Naive thymus-derived CD4-positive, alpha-beta T cell (primary cell): ENCODE measurements at regions not wholly inside any gene's neighbourhood (a gene's known extent, or its start where the extent isn't known, plus 50 kb on each side); places are given as distances from the start of the nearest gene placed in this dataset.

ENCODE experiments used
- ATAC-seq: fragments of 150-1000 bp; cut with Tn5 transposase; 2 replicates; pipeline ENCODE4 v1.10.0; 2021; ENCODE audit warnings: mild to moderate bottlenecking, moderate library complexity
- CTCF ChIA-PET: fragments of 350-600 bp; sonication (Branson Sonifier 250); formaldehyde crosslinking; loops from one replicate; lab custom pipeline; 2021; ENCODE audit warnings: antibody characterized with exemption; lab: Charles Lee
- POLR2A ChIA-PET: fragments of 350-600 bp; sonication (Branson Sonifier 250); formaldehyde crosslinking; loops from one replicate; lab custom pipeline; 2021; ENCODE audit warnings: antibody characterized with exemption, inconsistent platforms; lab: Charles Lee
- DNase-seq, 9 donors: peaks; one replicate each; pipeline versions ENCODE4 v3.0.0 to v3.0.0-alpha.2; 2020 to 2022; ENCODE audit warnings: mixed read lengths in 1 of 9
- H3K27ac ChIP-seq: one replicate; pipeline ENCODE4 v1.7.0; 2013; ENCODE audit warnings: mild to moderate bottlenecking, low read depth, low read length, moderate library complexity
- H3K27me3 ChIP-seq, 2 donors: one replicate each; pipeline ENCODE4 v1.7.0; 2013; ENCODE audit warnings: low read length in 2 of 2, mild to moderate bottlenecking in 2 of 2, moderate library complexity in 2 of 2; ENCODE audit not compliant: control insufficient read depth in 2 of 2, insufficient read depth in 2 of 2
- H3K36me3 ChIP-seq, 3 experiments: 1 replicate in 2 of 3; 2 replicates in 1 of 3; pipeline ENCODE4 v1.7.0; 2013; ENCODE audit warnings: low read length in 3 of 3, mild to moderate bottlenecking in 3 of 3, moderate library complexity in 1 of 3; ENCODE audit not compliant: insufficient read depth in 3 of 3, control insufficient read depth in 2 of 3
- H3K4me1 ChIP-seq, 2 donors: one replicate each; pipeline ENCODE4 v1.7.0; 2013; ENCODE audit warnings: low read length in 2 of 2, mild to moderate bottlenecking in 2 of 2, moderate library complexity in 1 of 2; ENCODE audit not compliant: control insufficient read depth in 2 of 2, insufficient read depth in 2 of 2
- H3K4me3 ChIP-seq: 2 replicates; pipeline ENCODE4 v1.7.0; 2013; ENCODE audit warnings: mild to moderate bottlenecking, low read length
- H3K9me3 ChIP-seq, 3 experiments: 1 replicate in 2 of 3; 2 replicates in 1 of 3; pipeline ENCODE4 v1.7.0; 2013; ENCODE audit warnings: low read length in 3 of 3; ENCODE audit not compliant: control insufficient read depth in 2 of 3
- H3K27ac Mint-ChIP-seq, 9 donors: one replicate each; pipeline ENCODE4 v1.8.0; 2020 to 2022; ENCODE audit warnings: mixed read lengths in 9 of 9, mild to moderate bottlenecking in 8 of 9, moderate library complexity in 5 of 9, inconsistent platforms in 2 of 9
- H3K27me3 Mint-ChIP-seq, 5 donors: one replicate each; pipeline ENCODE4 v1.8.0; 2021 to 2022; ENCODE audit warnings: mixed read lengths in 5 of 5, mild to moderate bottlenecking in 1 of 5
- H3K36me3 Mint-ChIP-seq, 5 donors: one replicate each; pipeline ENCODE4 v1.8.0; 2020 to 2022; ENCODE audit warnings: mixed read lengths in 5 of 5, mild to moderate bottlenecking in 3 of 5, inconsistent platforms in 1 of 5
- H3K4me1 Mint-ChIP-seq, 7 donors: one replicate each; pipeline ENCODE4 v1.8.0; 2020 to 2022; ENCODE audit warnings: mixed read lengths in 7 of 7, mild to moderate bottlenecking in 3 of 7, inconsistent platforms in 1 of 7
- H3K4me3 Mint-ChIP-seq, 10 donors: one replicate each; pipeline ENCODE4 v1.8.0; 2020 to 2022; ENCODE audit warnings: mild to moderate bottlenecking in 10 of 10, mixed read lengths in 10 of 10, moderate library complexity in 6 of 10, inconsistent platforms in 2 of 10
- H3K9me3 Mint-ChIP-seq, 11 donors: one replicate each; pipeline ENCODE4 v1.8.0; 2020 to 2022; ENCODE audit warnings: mixed read lengths in 11 of 11, mild to moderate bottlenecking in 4 of 11, inconsistent platforms in 1 of 11, moderate library complexity in 1 of 11
- intact Hi-C, 2 donors: fragments of 100-400 bp; cut with micrococcal nuclease; formaldehyde crosslinking; loops; one replicate each; pipeline ENCODE4 v1.15.1; 2023

DNA sequence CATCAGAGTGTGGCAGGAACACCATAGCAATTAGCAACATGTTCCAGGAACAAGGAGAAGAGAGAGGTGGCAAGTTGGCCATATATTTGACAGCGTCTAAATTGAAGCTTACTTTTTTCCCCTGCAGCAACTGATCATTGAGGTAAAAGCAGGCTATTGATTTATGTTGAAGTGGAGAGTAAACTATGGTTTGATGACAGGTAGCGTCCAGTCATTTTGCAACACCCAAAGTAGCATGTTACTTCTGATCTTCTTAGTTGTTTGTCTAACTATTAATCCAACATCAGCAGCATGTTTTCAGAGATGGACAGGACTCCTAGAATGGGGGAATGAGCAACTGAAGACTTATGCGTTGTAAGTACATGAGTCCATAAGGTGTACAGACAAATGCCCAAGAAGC is 225.8 kb downstream of the ZPLD1 start:
- no peaks in the 10 kb centered on the region for H3K36me3 ChIP-seq
- ChIA-PET POLR2A (no interaction called here), CTCF (no interaction called here)
- no peaks in the 10 kb centered on the region for H3K27me3 ChIP-seq
- intact Hi-C loops: no loop called here
- H3K4me1 Mint-ChIP-seq: no peaks in the 10 kb centered on the region
- ATAC-seq (no peak), DNase-seq (no peak)
- no peak overlapping the region for H3K4me3 ChIP-seq
- no peaks in the 10 kb centered on the region for H3K4me1 ChIP-seq
- no peak overlapping the region for H3K4me3 Mint-ChIP-seq
- H3K9me3 Mint-ChIP-seq: no peaks in the 10 kb centered on the region
- H3K9me3 ChIP-seq: no peaks in the 10 kb centered on the region
- H3K27me3 Mint-ChIP-seq: peaks cover 0 to 29% (median 14%) of the 10 kb centered on the region in 5 donors
- H3K36me3 Mint-ChIP-seq: no peaks in the 10 kb centered on the region
- H3K27ac ChIP-seq: no peak overlapping the region
- H3K27ac Mint-ChIP-seq: no peak overlapping the region

GRCh38 chr3:102661707-102662497 is 227.1 kb downstream of the ZPLD1 start:
- Histone ChIP-seq H3K27ac (no peak overlapping the region), H3K36me3 (no peaks in the 10 kb centered on the region), H3K9me3 (no peaks in the 10 kb centered on the region), H3K4me1 (no peaks in the 10 kb centered on the region), H3K27me3 (no peaks in the 10 kb centered on the region), H3K4me3 (no peak overlapping the region)
- Mint-ChIP-seq H3K4me3 (no peak overlapping the region), H3K9me3 (no peaks in the 10 kb centered on the region), H3K27ac (no peak overlapping the region), H3K27me3 (peaks cover 0 to 28% (median 14%) of the 10 kb centered on the region in 5 donors), H3K36me3 (no peaks in the 10 kb centered on the region), H3K4me1 (no peaks in the 10 kb centered on the region)
- ChIA-PET CTCF (no interaction called here), POLR2A (no interaction called here)
- ATAC-seq (no peak), DNase-seq (no peak)
- intact Hi-C loops: no loop called here

DNA sequence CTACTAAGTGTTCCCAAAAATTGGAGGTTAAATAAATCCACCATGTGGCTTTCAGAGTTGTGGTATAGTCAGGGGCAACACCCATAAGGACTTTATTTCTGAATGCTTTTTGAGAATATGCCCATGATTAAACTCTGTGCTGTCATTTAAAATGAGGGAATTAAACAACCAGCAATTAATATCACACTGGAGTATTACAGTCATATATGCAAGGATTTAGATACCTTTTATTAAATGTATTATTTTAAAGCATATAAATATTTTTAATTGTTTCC is 227.6 kb downstream of the ZPLD1 start:
- no peaks in the 10 kb centered on the region for H3K9me3 Mint-ChIP-seq
- H3K27me3 ChIP-seq: no peaks in the 10 kb centered on the region
- H3K4me3 ChIP-seq: no peak overlapping the region
- H3K36me3 Mint-ChIP-seq: no peaks in the 10 kb centered on the region
- H3K4me1 ChIP-seq: no peaks in the 10 kb centered on the region
- H3K36me3 ChIP-seq: no peaks in the 10 kb centered on the region
- no peak overlapping the region for H3K27ac Mint-ChIP-seq
- no peaks in the 10 kb centered on the region for H3K4me1 Mint-ChIP-seq
- no peak for DNase-seq
- CTCF ChIA-PET: no interaction called here
- no peak for ATAC-seq
- no peaks in the 10 kb centered on the region for H3K9me3 ChIP-seq
- POLR2A ChIA-PET: no interaction called here
- H3K4me3 Mint-ChIP-seq: no peak overlapping the region
- peaks cover 2 to 33% (median 14%) of the 10 kb centered on the region in 5 donors for H3K27me3 Mint-ChIP-seq
- no peak overlapping the region for H3K27ac ChIP-seq
- intact Hi-C loops: no loop called here

DNA sequence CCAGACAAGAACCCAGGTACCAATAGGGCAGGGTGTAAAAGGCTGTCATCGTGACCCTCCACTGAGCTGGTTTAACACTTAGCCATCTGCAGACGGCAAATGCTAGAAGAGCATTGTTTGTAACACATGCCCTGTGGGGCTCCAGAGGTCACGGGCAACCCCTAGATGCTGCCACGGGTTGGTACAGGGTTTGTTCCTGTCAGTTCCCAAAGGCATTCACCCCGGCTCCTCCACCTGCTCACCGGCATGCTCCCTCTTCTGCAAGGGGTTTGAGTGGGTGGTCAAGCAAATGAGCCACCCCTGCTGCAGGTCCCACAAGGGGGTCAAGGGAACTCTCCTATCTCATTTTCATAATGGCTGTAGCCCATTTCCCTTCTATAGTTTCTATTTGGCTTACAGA is 229.3 kb downstream of the ZPLD1 start:
- Histone ChIP-seq H3K36me3 (no peaks in the 10 kb centered on the region), H3K9me3 (no peaks in the 10 kb centered on the region), H3K4me1 (no peaks in the 10 kb centered on the region), H3K4me3 (no peak overlapping the region), H3K27ac (no peak overlapping the region), H3K27me3 (no peaks in the 10 kb centered on the region)
- Mint-ChIP-seq H3K27me3 (peaks cover 4 to 43% (median 22%) of the 10 kb centered on the region in 5 donors), H3K27ac (no peak overlapping the region), H3K4me1 (no peaks in the 10 kb centered on the region), H3K4me3 (no peak overlapping the region), H3K36me3 (no peaks in the 10 kb centered on the region), H3K9me3 (no peaks in the 10 kb centered on the region)
- CTCF ChIA-PET: no interaction called here
- no peak for DNase-seq
- POLR2A ChIA-PET: no interaction called here
- intact Hi-C loops: no loop called here
- ATAC-seq: no peak

DNA sequence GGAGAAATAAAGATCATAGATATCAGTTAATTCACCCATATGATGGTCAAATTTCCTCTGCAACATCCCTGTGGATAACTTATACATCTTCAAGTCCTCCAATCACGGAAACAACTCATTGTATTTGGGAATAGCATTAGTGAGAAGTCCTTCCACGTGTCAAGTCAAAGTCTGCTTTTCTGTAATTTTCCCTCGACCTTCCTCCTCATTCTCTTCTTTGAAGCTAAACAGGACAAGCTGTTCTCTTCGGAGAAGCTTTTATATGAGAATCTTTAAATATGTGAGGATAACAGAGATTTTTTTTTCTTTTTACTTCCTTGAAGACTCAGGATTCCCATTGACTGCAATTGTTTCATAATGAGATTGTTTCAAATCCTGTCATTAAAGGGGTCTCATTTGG is 230.4 kb downstream of the ZPLD1 start:
- H3K27ac ChIP-seq: no peak overlapping the region
- no peak overlapping the region for H3K4me3 ChIP-seq
- H3K9me3 ChIP-seq: no peaks in the 10 kb centered on the region
- CTCF ChIA-PET: interaction anchor here (0.6 kb wide), 1 partner anchor 15 kb away, joined by 3 read pairs; no protein-coding TSS in a partner anchor
- Mint-ChIP-seq H3K4me1 (no peaks in the 10 kb centered on the region), H3K9me3 (no peaks in the 10 kb centered on the region), H3K27ac (no peak overlapping the region), H3K36me3 (no peaks in the 10 kb centered on the region), H3K4me3 (no peak overlapping the region), H3K27me3 (peaks cover 4 to 48% (median 27%) of the 10 kb centered on the region in 5 donors)
- H3K27me3 ChIP-seq: no peaks in the 10 kb centered on the region
- no peaks in the 10 kb centered on the region for H3K4me1 ChIP-seq
- intact Hi-C loops: no loop called here
- DNase-seq (no peak), ATAC-seq (no peak)
- POLR2A ChIA-PET: no interaction called here
- H3K36me3 ChIP-seq: no peaks in the 10 kb centered on the region

GRCh38 chr3:102668247-102668646 is 233.4 kb downstream of the ZPLD1 start:
- Mint-ChIP-seq H3K4me3 (no peak overlapping the region), H3K9me3 (no peaks in the 10 kb centered on the region), H3K27me3 (peaks cover 4 to 50% (median 40%) of the 10 kb centered on the region in 5 donors), H3K4me1 (no peaks in the 10 kb centered on the region), H3K36me3 (no peaks in the 10 kb centered on the region), H3K27ac (no peak overlapping the region)
- no peak overlapping the region for H3K27ac ChIP-seq
- no peak overlapping the region for H3K4me3 ChIP-seq
- no peaks in the 10 kb centered on the region for H3K4me1 ChIP-seq
- H3K9me3 ChIP-seq: no peaks in the 10 kb centered on the region
- no peaks in the 10 kb centered on the region for H3K36me3 ChIP-seq
- no peak for DNase-seq
- no peak for ATAC-seq
- intact Hi-C loops: no loop called here
- POLR2A ChIA-PET: no interaction called here
- no peaks in the 10 kb centered on the region for H3K27me3 ChIP-seq
- CTCF ChIA-PET: interaction anchor here (0.6 kb wide), 1 partner anchor 9 kb away, joined by 4 read pairs; no protein-coding TSS in a partner anchor

DNA sequence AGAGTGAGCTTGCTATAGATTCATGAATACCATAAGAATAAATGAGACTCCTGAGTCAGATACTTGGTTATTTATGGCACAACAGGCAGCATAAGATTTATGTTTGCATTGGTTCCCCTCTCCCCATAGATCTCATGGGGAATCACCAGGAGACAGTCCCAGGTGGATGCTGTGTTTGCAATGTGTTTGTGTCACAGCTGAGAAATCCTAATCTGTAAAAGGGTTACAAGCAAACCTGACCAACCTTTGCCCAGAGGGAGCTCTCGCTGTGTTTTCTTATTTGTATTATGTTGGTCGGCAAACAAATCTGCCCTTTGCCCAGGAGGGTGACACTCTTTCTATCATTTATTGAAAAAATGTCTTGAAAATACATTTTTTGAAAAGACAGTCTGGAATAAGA is 236.2 kb downstream of the ZPLD1 start:
- no peaks in the 10 kb centered on the region for H3K9me3 ChIP-seq
- H3K4me3 ChIP-seq: no peak overlapping the region
- intact Hi-C loops: loop anchor here (5.0 to 10.0 kb wide), 3 partner anchors 436 to 864 kb away; no protein-coding TSS in a partner anchor
- ChIA-PET POLR2A (no interaction called here), CTCF (no interaction called here)
- no peaks in the 10 kb centered on the region for H3K36me3 Mint-ChIP-seq
- H3K4me1 Mint-ChIP-seq: peaks cover 0 to 4% (median 0%) of the 10 kb centered on the region in 7 donors
- no peaks in the 10 kb centered on the region for H3K4me1 ChIP-seq
- no peak for ATAC-seq
- no peak overlapping the region for H3K27ac ChIP-seq
- no peaks in the 10 kb centered on the region for H3K36me3 ChIP-seq
- H3K4me3 Mint-ChIP-seq: no peak overlapping the region
- peaks cover 4 to 56% (median 39%) of the 10 kb centered on the region in 5 donors for H3K27me3 Mint-ChIP-seq
- no peak overlapping the region for H3K27ac Mint-ChIP-seq
- DNase-seq: no peak
- no peaks in the 10 kb centered on the region for H3K9me3 Mint-ChIP-seq
- H3K27me3 ChIP-seq: peaks cover 0 to 4% of the 10 kb centered on the region in 2 donors
